Memory B cell (primary cell): ENCODE measurements at regions not wholly inside any gene's neighbourhood (a gene's known extent, or its start where the extent isn't known, plus 50 kb on each side); places are given as distances from the start of the nearest gene placed in this dataset.

ENCODE experiments used
- ATAC-seq: fragments of 150-1000 bp; cut with Tn5 transposase; 2 replicates; pipeline ENCODE4 v1.10.0; 2021; ENCODE audit warnings: low read depth, mild to moderate bottlenecking, moderate library complexity
- DNase-seq, 2 donors: peaks; one replicate each; pipeline ENCODE4 v3.0.0; 2022; ENCODE audit warnings: low spot score in 2 of 2
- H3K27ac Mint-ChIP-seq: one replicate; pipeline ENCODE4 v1.8.0; 2022; ENCODE audit warnings: mild to moderate bottlenecking, moderate library complexity, mixed read lengths
- H3K27me3 Mint-ChIP-seq: one replicate; pipeline ENCODE4 v1.8.0; 2022; ENCODE audit warnings: mixed read lengths
- H3K36me3 Mint-ChIP-seq: one replicate; pipeline ENCODE4 v1.8.0; 2022; ENCODE audit warnings: mild to moderate bottlenecking, mixed read lengths
- H3K4me1 Mint-ChIP-seq: one replicate; pipeline ENCODE4 v1.8.0; 2022; ENCODE audit warnings: mixed read lengths
- H3K4me3 Mint-ChIP-seq: one replicate; pipeline ENCODE4 v1.8.0; 2022; ENCODE audit warnings: mild to moderate bottlenecking, moderate library complexity, mixed read lengths
- H3K9me3 Mint-ChIP-seq: one replicate; pipeline ENCODE4 v1.8.0; 2022; ENCODE audit warnings: mixed read lengths

DNA sequence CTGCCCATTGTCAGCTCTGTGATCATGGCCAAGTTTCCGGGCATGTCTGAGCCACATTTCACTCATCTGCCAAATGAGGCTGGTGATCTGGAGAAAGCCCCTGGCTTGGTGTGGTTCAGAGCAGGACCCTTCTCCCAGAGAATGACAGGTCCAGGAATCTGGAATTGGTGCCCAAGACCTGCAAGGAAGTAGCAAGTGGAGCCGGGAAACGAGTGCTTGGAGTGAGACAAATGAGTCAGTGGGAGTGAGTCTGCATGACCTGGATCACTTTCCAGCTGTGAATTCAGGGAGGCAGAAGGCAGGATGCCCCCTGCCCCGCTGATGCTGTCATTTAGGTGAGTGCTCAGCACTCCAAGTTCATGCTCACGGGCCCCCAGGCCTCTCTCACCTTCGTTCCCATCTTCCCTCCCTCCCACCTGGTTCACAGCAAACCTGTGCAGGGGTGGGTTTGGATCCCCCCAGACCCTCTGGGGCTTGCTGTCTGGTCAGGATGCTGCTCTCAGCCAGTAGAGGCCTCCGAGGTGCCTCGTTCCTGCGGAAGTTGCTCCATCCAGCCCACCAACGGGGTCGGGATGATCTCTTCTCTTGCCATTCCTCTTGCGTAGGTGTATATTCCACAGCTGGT lies 104.4 kb downstream of the INHBB start:
- Mint-ChIP-seq H3K4me3 (no peak overlapping the region), H3K27ac (no peak overlapping the region), H3K36me3 (no peaks in the 10 kb centered on the region), H3K4me1 (no peaks in the 10 kb centered on the region), H3K9me3 (no peaks in the 10 kb centered on the region), H3K27me3 (peaks cover 14% of the 10 kb centered on the region)
- ATAC-seq = no peak
- no peak for DNase-seq

DNA sequence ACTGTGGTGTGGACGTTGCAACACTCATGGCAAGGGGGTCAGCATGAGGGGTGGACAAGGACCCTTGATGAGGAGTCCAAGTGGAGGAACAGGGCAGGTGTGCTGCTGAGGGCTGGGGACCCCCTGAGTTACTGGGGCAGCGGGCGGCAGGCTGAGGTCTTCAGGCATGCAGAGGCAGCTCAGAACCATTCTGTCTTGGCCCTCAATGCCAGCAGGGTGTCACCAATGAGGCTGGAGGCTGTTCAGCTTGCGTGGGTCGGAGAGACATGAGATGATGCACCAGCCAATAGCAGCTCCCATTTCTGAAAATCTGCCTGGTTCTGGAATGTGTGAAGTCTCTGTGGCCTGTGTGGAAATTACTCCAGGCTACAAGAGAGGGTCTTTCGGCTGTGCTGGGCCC lies 105.4 kb downstream of the INHBB start:
- peaks cover 8% of the 10 kb centered on the region for H3K27me3 Mint-ChIP-seq
- H3K4me1 Mint-ChIP-seq = no peaks in the 10 kb centered on the region
- DNase-seq (no peak), ATAC-seq (no peak)
- H3K27ac Mint-ChIP-seq = no peak overlapping the region
- no peaks in the 10 kb centered on the region for H3K36me3 Mint-ChIP-seq
- no peaks in the 10 kb centered on the region for H3K9me3 Mint-ChIP-seq
- no peak overlapping the region for H3K4me3 Mint-ChIP-seq

DNA sequence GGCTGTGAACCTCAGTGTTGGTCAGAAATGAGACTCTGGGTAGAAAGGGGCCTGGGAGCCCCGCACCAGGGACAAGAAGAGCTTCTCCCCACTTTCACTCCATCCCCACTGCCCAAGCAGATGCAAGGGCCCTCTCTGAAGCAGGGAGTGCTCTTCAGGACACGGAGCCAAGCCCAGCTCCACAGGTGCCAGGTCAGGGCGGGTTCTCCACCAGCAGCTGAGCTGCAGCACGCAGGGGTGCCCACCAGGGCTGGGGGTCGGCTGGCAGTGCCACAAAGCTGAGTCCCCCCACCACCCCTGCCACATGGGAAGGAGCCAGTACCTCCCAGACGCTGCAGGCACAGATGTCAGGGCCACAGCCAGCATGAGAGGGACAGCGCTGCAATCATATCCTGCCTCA lies 106.2 kb downstream of the INHBB start:
- peaks cover 6% of the 10 kb centered on the region for H3K27me3 Mint-ChIP-seq
- H3K36me3 Mint-ChIP-seq = no peaks in the 10 kb centered on the region
- ATAC-seq (no peak), DNase-seq (no peak)
- no peak overlapping the region for H3K4me3 Mint-ChIP-seq
- no peaks in the 10 kb centered on the region for H3K4me1 Mint-ChIP-seq
- H3K9me3 Mint-ChIP-seq = peaks cover 2% of the 10 kb centered on the region
- no peak overlapping the region for H3K27ac Mint-ChIP-seq

DNA sequence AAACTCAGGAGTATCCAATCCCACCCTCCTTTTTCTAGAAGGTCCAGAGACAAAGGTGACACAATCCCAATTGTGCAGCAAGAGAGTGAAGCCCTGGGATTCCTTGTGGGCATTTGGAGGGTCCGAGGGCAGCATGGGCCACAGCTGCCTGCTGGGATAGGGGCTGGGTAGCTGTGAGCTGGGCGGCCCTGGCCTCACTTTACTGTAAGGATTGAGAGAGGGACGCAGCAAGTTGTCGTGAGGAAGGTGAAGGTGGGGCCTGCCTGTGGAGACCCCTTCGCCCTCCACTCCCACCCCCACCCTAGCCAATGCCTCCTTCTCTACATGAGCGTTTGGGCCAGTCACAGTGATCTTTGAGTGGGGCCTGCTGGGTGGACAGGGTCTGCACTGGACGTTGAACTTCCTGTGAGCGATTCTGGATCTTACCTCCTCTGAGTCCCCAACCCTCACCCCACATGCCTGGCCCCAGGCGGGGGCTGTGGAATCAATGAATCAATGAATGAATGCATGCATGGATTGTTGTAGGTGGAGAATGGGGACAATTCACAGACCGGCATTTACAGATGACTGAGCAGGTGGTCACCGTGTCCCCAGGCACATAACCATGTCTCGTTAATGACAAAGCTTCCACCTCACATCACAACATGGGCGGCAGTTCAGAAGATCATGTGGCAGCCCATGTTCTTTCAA lies 107.2 kb downstream of the INHBB start:
- no peak for DNase-seq
- Mint-ChIP-seq H3K4me3 (no peak overlapping the region), H3K36me3 (no peaks in the 10 kb centered on the region), H3K4me1 (no peaks in the 10 kb centered on the region), H3K9me3 (peaks cover 4% of the 10 kb centered on the region), H3K27me3 (peaks cover 6% of the 10 kb centered on the region), H3K27ac (no peak overlapping the region)
- no peak for ATAC-seq

DNA sequence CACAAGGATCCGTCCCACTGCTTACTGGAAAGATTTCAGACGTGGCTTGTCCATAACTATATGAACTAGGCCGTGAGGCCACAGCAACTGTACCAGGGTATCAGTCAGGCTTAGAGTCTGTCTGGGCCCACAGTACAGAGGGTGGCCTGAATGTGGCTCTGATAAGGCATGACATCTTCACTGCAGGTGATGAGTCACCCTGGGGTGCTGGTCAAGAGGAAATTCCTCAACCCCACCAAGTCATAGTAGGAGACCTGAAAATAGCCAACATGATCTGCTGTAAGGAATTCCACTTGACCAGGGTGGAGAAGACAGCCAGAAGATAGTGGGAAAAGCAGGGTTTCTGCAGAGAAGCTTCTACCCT lies 107.7 kb downstream of the INHBB start:
- H3K27me3 Mint-ChIP-seq = peaks cover 6% of the 10 kb centered on the region
- H3K4me1 Mint-ChIP-seq = no peaks in the 10 kb centered on the region
- no peak overlapping the region for H3K4me3 Mint-ChIP-seq
- no peaks in the 10 kb centered on the region for H3K36me3 Mint-ChIP-seq
- no peak for ATAC-seq
- no peak overlapping the region for H3K27ac Mint-ChIP-seq
- no peak for DNase-seq
- H3K9me3 Mint-ChIP-seq = peaks cover 4% of the 10 kb centered on the region

DNA sequence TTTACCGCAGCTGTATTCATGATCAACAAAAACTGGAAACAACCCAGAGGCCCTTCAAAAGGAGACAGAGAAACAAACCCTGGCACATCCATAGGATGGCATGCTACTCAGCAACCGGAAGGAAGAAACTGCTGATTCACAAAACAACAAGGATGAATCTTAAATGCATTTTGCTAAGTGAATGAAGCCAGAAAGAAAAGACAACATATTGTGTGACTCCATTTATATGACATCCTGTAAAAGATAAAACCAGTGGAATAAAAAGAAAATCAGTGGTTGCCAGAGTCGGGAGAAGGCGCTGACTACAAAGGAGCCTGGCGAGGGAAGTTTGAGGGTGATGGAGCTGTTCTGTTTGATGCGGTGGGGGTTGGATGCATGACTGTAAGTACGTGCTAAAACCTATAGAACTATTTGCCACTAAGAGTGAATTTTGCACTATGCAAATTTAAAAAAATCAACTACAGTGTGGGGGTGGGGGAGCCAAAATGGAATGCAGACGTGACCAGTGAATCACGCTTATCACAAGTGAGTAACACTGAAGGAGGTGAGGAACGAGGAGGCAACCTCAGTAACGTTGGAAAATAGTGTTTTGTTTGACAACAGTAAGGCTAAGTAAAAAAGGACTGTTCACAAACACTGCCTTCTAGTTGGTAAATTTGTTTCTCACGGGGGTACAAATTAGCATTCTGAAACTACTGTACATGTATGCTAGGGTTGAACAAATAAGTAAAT lies 108.9 kb downstream of the INHBB start:
- H3K27me3 Mint-ChIP-seq = peaks cover 4% of the 10 kb centered on the region
- no peak overlapping the region for H3K27ac Mint-ChIP-seq
- H3K4me3 Mint-ChIP-seq = no peak overlapping the region
- H3K9me3 Mint-ChIP-seq = peaks cover 10% of the 10 kb centered on the region
- no peaks in the 10 kb centered on the region for H3K4me1 Mint-ChIP-seq
- H3K36me3 Mint-ChIP-seq = no peaks in the 10 kb centered on the region
- ATAC-seq = no peak
- DNase-seq = no peak

DNA sequence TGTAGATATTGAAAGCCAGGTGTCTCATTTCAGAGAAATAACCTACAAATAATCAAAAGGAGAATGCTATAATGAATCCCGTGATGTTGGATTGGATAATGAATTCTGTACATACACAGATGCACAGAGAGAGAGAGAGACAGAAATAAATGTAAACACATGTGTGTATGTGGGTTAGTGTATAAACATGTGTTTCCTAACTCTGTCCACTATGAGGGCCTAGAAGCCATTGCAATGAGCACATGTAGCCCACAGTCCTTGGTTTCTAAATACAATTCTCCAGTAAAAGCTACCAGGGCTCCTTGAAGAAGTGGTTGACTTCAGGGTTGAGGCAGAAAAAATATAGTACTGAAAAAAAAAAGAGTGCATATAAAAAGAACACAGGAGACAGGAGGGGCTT lies 109.5 kb downstream of the INHBB start:
- no peaks in the 10 kb centered on the region for H3K4me1 Mint-ChIP-seq
- H3K27ac Mint-ChIP-seq = no peak overlapping the region
- no peak overlapping the region for H3K4me3 Mint-ChIP-seq
- no peak for DNase-seq
- no peak for ATAC-seq
- peaks cover 3% of the 10 kb centered on the region for H3K27me3 Mint-ChIP-seq
- H3K9me3 Mint-ChIP-seq = peaks cover 10% of the 10 kb centered on the region
- H3K36me3 Mint-ChIP-seq = no peaks in the 10 kb centered on the region

DNA sequence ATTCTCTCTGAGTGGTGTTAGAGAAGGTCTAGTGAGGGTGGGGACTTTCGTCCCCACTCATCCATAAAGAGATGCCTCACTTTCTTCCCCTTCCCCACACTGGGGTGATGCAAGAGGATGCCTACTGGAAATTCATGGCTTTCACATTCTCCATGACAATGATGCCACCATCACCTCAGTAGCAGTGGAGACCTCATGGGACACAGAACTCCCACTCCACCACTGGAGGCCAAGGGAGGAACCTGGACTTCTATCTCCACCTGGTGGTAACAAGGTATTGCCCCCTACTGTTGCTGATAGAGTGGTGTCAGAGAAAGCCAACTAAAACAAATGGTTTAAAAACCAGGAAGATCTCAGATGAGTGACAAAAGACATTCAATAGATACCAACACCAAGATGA lies 110.9 kb downstream of the INHBB start:
- no peaks in the 10 kb centered on the region for H3K36me3 Mint-ChIP-seq
- H3K4me3 Mint-ChIP-seq = no peak overlapping the region
- DNase-seq (no peak), ATAC-seq (no peak)
- no peaks in the 10 kb centered on the region for H3K4me1 Mint-ChIP-seq
- no peaks in the 10 kb centered on the region for H3K27me3 Mint-ChIP-seq
- peaks cover 10% of the 10 kb centered on the region for H3K9me3 Mint-ChIP-seq
- no peak overlapping the region for H3K27ac Mint-ChIP-seq

DNA sequence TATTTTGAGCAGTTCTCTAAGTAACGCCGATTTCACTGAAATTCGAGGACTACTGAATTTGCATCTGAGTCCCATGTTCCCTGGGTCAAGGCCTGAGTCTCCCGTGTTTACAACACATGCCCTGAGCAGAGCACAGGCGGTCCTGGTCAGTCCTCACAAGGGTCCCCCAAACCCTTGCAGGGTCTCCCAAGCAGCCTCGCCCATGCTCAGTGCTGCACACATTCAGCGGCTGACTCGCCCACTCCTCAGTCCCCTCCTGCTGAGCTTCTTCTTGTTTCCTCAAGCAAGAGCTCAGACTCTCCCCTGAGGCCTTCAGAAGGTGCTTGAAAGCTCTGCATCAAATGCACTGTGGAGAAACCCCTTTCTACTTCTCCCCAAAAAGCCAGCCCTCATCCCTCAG lies 114.6 kb downstream of the INHBB start:
- no peak for DNase-seq
- H3K9me3 Mint-ChIP-seq = peaks cover 10% of the 10 kb centered on the region
- H3K4me3 Mint-ChIP-seq = no peak overlapping the region
- H3K27me3 Mint-ChIP-seq = peaks cover 3% of the 10 kb centered on the region
- no peaks in the 10 kb centered on the region for H3K36me3 Mint-ChIP-seq
- H3K4me1 Mint-ChIP-seq = no peaks in the 10 kb centered on the region
- no peak overlapping the region for H3K27ac Mint-ChIP-seq
- ATAC-seq = no peak

DNA sequence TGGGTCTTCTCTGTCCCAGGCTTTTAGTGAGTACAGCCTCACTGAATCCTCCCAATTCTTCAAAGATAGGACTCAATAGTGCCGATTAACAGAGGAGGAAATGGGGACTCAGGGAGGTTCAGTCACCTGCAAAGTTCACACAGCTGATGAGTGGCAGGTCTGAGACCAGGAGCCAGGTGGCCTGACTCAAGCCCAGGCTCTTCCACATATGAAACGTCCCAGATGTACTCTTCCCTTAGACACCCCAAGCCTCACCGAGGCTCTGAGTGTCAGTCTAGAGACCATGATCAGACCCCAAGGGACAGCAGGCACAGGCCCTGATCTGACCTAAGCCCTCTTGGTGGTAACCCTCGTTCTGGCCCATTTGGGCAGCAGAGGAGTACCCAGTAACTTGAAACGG lies 115.2 kb downstream of the INHBB start:
- no peaks in the 10 kb centered on the region for H3K36me3 Mint-ChIP-seq
- H3K4me3 Mint-ChIP-seq = no peak overlapping the region
- H3K4me1 Mint-ChIP-seq = no peaks in the 10 kb centered on the region
- DNase-seq = no peak
- H3K27me3 Mint-ChIP-seq = peaks cover 3% of the 10 kb centered on the region
- no peak for ATAC-seq
- no peak overlapping the region for H3K27ac Mint-ChIP-seq
- H3K9me3 Mint-ChIP-seq = peaks cover 10% of the 10 kb centered on the region

DNA sequence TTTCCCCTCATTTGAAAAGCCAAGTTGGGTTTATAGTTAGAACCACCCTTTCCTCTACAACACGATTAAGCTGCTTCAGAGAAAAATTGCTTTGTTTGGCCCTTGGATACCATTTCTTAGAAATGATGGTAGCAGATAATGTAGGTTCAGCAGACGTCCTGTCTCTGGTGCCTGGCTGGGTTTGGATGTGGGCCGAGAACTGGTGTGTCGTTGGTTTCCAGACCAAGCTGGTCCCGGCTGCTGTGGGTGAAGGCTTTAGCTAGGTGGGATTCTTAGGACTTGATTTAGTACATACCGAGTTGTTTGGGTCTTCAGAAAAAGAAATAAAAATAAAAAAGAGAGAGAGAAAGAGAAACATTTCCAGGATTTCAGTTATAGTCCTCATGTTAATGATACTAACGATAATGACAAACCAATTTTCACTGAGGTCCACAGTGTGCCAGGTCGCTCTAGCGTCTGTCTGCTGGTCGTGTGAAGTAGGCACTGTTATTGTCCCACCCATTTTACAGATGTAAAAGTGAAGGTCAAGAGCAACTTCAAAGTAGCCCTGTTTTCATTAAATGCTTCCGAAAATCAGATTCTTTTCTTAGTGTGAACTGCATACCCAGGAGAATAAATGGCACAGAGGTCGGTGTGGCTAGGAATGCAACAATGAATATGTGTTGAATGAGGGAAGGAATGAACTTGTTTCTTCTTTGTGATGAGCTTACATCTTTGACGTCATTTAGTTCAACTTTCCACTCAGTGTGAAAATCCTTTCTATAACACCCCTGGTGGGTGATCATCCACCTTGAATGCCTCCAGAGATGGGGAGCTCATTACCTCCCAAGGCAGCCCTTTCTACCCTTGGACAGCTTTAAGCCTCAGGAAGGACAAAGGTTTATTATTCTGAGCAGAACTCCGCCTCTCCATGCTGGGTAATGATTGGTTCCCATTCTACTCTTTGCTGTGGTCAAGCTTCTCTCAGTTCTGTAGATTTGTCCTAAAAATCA lies 115.9 kb downstream of the INHBB start:
- H3K27ac Mint-ChIP-seq = no peak overlapping the region
- peaks cover 10% of the 10 kb centered on the region for H3K9me3 Mint-ChIP-seq
- H3K4me3 Mint-ChIP-seq = no peak overlapping the region
- no peaks in the 10 kb centered on the region for H3K4me1 Mint-ChIP-seq
- no peaks in the 10 kb centered on the region for H3K36me3 Mint-ChIP-seq
- ATAC-seq (no peak), DNase-seq (no peak)
- peaks cover 3% of the 10 kb centered on the region for H3K27me3 Mint-ChIP-seq

DNA sequence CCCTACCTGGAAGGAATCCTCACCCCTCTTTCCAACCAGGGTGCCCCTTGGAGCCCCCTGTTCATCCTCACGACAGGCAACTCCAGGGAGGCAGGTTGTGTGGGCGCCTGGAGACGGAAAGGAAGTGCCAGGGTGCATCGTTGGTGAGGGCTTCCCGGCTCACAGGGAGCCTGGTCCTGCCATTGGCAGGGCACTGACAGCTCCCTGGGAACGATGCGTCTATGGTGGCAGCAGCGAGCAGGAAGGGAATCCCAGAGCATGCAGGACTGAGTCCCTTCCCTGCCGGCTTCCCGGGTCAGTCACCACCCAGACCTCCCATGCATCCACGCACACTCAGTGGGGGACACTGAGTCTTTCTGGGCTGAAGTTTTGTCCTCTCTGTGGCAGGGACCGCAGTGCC lies 117.6 kb downstream of the INHBB start:
- no peak overlapping the region for H3K27ac Mint-ChIP-seq
- DNase-seq (no peak), ATAC-seq (no peak)
- H3K4me1 Mint-ChIP-seq = no peaks in the 10 kb centered on the region
- peaks cover 5% of the 10 kb centered on the region for H3K9me3 Mint-ChIP-seq
- no peak overlapping the region for H3K4me3 Mint-ChIP-seq
- peaks cover 3% of the 10 kb centered on the region for H3K27me3 Mint-ChIP-seq
- no peaks in the 10 kb centered on the region for H3K36me3 Mint-ChIP-seq

DNA sequence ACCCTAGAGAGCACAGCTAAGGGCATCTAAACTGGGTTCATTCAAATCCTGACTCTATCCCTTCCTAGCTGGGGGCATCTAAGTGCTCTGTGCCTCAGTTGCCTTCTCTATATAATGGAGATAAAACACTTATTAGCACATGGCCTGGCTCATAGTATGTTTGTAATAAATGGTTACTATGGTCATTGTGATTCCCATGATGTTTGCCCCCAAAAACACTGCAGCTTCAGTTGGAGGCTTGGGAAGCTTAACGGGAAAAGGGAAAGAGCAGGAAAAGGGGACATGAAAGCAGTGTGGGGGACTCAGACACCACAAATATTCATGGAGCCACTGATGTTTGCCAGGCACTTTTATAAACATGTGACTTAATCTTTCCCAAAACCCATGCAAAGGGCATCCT lies 118.1 kb downstream of the INHBB start:
- H3K9me3 Mint-ChIP-seq = peaks cover 2% of the 10 kb centered on the region
- no peak for DNase-seq
- no peaks in the 10 kb centered on the region for H3K4me1 Mint-ChIP-seq
- peaks cover 3% of the 10 kb centered on the region for H3K27me3 Mint-ChIP-seq
- H3K36me3 Mint-ChIP-seq = no peaks in the 10 kb centered on the region
- ATAC-seq = no peak
- H3K4me3 Mint-ChIP-seq = no peak overlapping the region
- H3K27ac Mint-ChIP-seq = no peak overlapping the region

DNA sequence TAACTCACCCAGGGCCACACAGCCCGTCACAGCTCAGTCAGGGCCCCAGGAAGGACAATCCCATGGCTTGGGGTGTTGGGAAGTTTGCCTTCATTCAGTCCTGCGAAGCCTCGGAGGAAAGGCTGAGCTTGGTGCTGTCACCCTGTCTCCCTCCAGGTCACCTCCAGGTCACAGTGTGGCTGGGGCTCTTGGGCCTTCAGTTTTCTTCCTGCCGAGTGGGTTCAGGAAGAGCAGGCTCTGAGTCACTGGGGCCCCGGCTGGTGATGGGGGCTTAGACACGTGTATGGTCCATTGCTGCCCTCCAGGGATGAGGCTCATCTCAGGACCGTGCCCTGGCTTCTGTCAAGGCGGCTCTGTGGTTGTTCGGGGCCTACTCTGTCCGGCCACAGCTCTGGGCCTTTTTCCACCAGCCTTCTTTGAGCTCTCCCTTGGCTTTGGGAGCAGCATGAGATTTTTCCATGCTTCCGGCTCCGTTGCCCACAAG lies 118.6 kb downstream of the INHBB start:
- no peaks in the 10 kb centered on the region for H3K9me3 Mint-ChIP-seq
- no peaks in the 10 kb centered on the region for H3K36me3 Mint-ChIP-seq
- DNase-seq (no peak), ATAC-seq (no peak)
- H3K27me3 Mint-ChIP-seq = peaks cover 3% of the 10 kb centered on the region
- H3K4me3 Mint-ChIP-seq = no peak overlapping the region
- no peak overlapping the region for H3K27ac Mint-ChIP-seq
- H3K4me1 Mint-ChIP-seq = no peaks in the 10 kb centered on the region
